B cell (primary cell): ENCODE measurements at regions not wholly inside any gene's neighbourhood (a gene's known extent, or its start where the extent isn't known, plus 50 kb on each side); places are given as distances from the start of the nearest gene placed in this dataset.

Experiments
- ATAC-seq: fragments of 200-7000 bp; cut with Tn5 transposase; one replicate; pipeline ENCODE4 v1.10.0; 2021; ENCODE audit warnings: low read depth, mild to moderate bottlenecking, moderate number of reproducible peaks, moderate library complexity
- CTCF ChIA-PET: fragments of 350-600 bp; sonication (Branson Sonifier 250); formaldehyde crosslinking; loops from one replicate; lab custom pipeline; 2021; ENCODE audit warnings: antibody characterized with exemption, inconsistent platforms; lab: Charles Lee
- POLR2A ChIA-PET: fragments of 350-600 bp; sonication (Branson Sonifier 250); formaldehyde crosslinking; loops from one replicate; lab custom pipeline; 2021; ENCODE audit warnings: antibody characterized with exemption; lab: Charles Lee
- DNase-seq: peaks from one replicate; pipeline ENCODE4 v3.0.0; 2013
- H2AFZ ChIP-seq: 2 replicates; pipeline ENCODE4 v1.6.1; 2012; ENCODE audit warnings: mild to moderate bottlenecking, low read depth, low read length; ENCODE audit not compliant: insufficient read depth, poor library complexity, severe bottlenecking
- H3K27ac ChIP-seq, 2 donors: 1 replicate in 1 of 2; 2 replicates in 1 of 2; pipeline ENCODE4 v1.5.1; 2012 to 2013; ENCODE audit warnings: low read length in 2 of 2, mild to moderate bottlenecking in 2 of 2, moderate library complexity in 1 of 2
- H3K27me3 ChIP-seq, 4 experiments: fragments of 200-600 bp in 1 of 4; sonication (generic) in 1 of 4; replicated peaks in 1 of 4; 1 replicate in 2 of 4; 2 replicates in 2 of 4; pipeline versions ENCODE4 v1.6.1 to v1.7.0; 2013 to 2016; ENCODE audit warnings: low read length in 3 of 4, mild to moderate bottlenecking in 2 of 4, mixed read lengths in 1 of 4, moderate library complexity in 1 of 4; ENCODE audit not compliant: insufficient read depth in 4 of 4, control insufficient read depth in 3 of 4; ENCODE audit errors: control extremely low read depth in 1 of 4
- H3K36me3 ChIP-seq, 2 experiments: replicated peaks in 1 of 2; 1 replicate in 1 of 2; 2 replicates in 1 of 2; pipeline versions ENCODE4 v1.6.1 to v1.7.1; 2013; ENCODE audit warnings: low read length in 1 of 2; ENCODE audit not compliant: insufficient read depth in 2 of 2, control insufficient read depth in 1 of 2; ENCODE audit errors: control extremely low read depth in 1 of 2, extremely low read depth in 1 of 2
- H3K4me1 ChIP-seq, 2 donors: fragments of 200-600 bp in 1 of 2; sonication (generic) in 1 of 2; 1 replicate in 1 of 2; 2 replicates in 1 of 2; pipeline versions ENCODE4 v1.5.1 to v1.6.1; 2013 to 2017; ENCODE audit warnings: low read length in 2 of 2; ENCODE audit not compliant: control insufficient read depth in 2 of 2, insufficient read depth in 2 of 2
- H3K4me2 ChIP-seq: replicated peaks from 2 replicates; pipeline ENCODE3; 2012; ENCODE audit warnings: mild to moderate bottlenecking, low read depth, low read length; ENCODE audit not compliant: poor library complexity, severe bottlenecking
- H3K4me3 ChIP-seq, 5 experiments: fragments of 200-600 bp in 1 of 5; sonication (generic) in 1 of 5; 1 replicate in 3 of 5; 2 replicates in 2 of 5; pipeline versions ENCODE4 v1.5.1 to v1.7.0; 2011 to 2016; ENCODE audit warnings: low read length in 4 of 5, mild to moderate bottlenecking in 4 of 5, low read depth in 2 of 5, control low read depth in 1 of 5, moderate library complexity in 1 of 5; ENCODE audit not compliant: insufficient read depth in 1 of 5; ENCODE audit errors: control extremely low read depth in 1 of 5, extremely low read depth in 1 of 5
- H3K79me2 ChIP-seq: fragments of 200-600 bp; sonication (generic); one replicate; pipeline ENCODE4 v1.6.0; 2016; ENCODE audit warnings: low read length; ENCODE audit not compliant: control insufficient read depth, insufficient read depth
- H3K9ac ChIP-seq: fragments of 200-600 bp; sonication (generic); 2 replicates; pipeline ENCODE4 v1.6.1; 2017; ENCODE audit warnings: mild to moderate bottlenecking, low read length, moderate library complexity
- H3K9me3 ChIP-seq, 3 donors: one replicate each; pipeline versions ENCODE4 v1.6.1 to v1.7.1; 2013; ENCODE audit warnings: low read length in 2 of 3; ENCODE audit not compliant: control insufficient read depth in 2 of 3, insufficient read depth in 1 of 3; ENCODE audit errors: control extremely low read depth in 1 of 3
- H4K20me1 ChIP-seq: 2 replicates; pipeline ENCODE4 v1.6.0; 2012; ENCODE audit warnings: mild to moderate bottlenecking, low read length; ENCODE audit not compliant: insufficient read depth, control insufficient read depth, poor library complexity, severe bottlenecking
- H3K27ac Mint-ChIP-seq: one replicate; pipeline ENCODE4 v1.8.0; 2021; ENCODE audit warnings: mixed read lengths
- H3K27me3 Mint-ChIP-seq: one replicate; pipeline ENCODE4 v1.8.0; 2021; ENCODE audit warnings: mixed read lengths
- H3K4me1 Mint-ChIP-seq: one replicate; pipeline ENCODE4 v1.8.0; 2021; ENCODE audit warnings: mixed read lengths
- H3K4me3 Mint-ChIP-seq: one replicate; pipeline ENCODE4 v1.8.0; 2021; ENCODE audit warnings: mixed read lengths
- H3K9me3 Mint-ChIP-seq: one replicate; pipeline ENCODE4 v1.8.0; 2022; ENCODE audit warnings: mixed read lengths; ENCODE audit not compliant: insufficient read depth
- CTCF ChIP-seq: fragments of 200-600 bp; IDR thresholded peaks from one replicate; pipeline ENCODE4 v1.8.0; 2022; ENCODE audit warnings: antibody characterized with exemption, mild to moderate bottlenecking
- EZH2 ChIP-seq: IDR thresholded peaks from 2 replicates; pipeline ENCODE4 v1.6.1; 2012; ENCODE audit warnings: borderline replicate concordance, low read depth, mild to moderate bottlenecking, moderate library complexity, low read length; ENCODE audit not compliant: insufficient read depth, poor library complexity, severe bottlenecking
- WGBS: methylation state at CpG from one replicate; pipeline ENCODE4 v1.1.5; 2013; ENCODE audit warnings: missing lambda C conversion rate; ENCODE audit not compliant: insufficient coverage; 5-methylcytosine and 5-hydroxymethylcytosine counted together
- intact Hi-C: fragments of 100-400 bp; cut with micrococcal nuclease; formaldehyde crosslinking; loops from one replicate; pipeline ENCODE4 v1.10.0; 2022

GRCh38 chr1:208599063-208599462 lies 354.9 kb upstream of the PLXNA2 start:
- Histone ChIP-seq H3K4me2 (no peak overlapping the region), H3K36me3 (no peaks in the 10 kb centered on the region), H3K4me1 (no peaks in the 10 kb centered on the region), H3K9ac (no peak overlapping the region), H3K9me3 (no peaks in the 10 kb centered on the region), H3K27me3 (no peaks in the 10 kb centered on the region), H4K20me1 (no peaks in the 10 kb centered on the region), H3K79me2 (no peaks in the 10 kb centered on the region), H2AFZ (no peak overlapping the region), H3K27ac (no peak overlapping the region), H3K4me3 (no peak overlapping the region)
- ChIA-PET CTCF (no interaction called here), POLR2A (no interaction called here)
- intact Hi-C loops: no loop called here
- Mint-ChIP-seq H3K27me3 (no peaks in the 10 kb centered on the region), H3K27ac (no peak overlapping the region), H3K4me1 (peaks cover 1% of the 10 kb centered on the region), H3K9me3 (no peaks in the 10 kb centered on the region), H3K4me3 (no peak overlapping the region)
- 100% methylated on average over 1 of the region's 2 CpGs for WGBS
- no peak for DNase-seq
- ATAC-seq: no peak
- TF ChIP-seq CTCF (no peak), EZH2 (no peak)

DNA sequence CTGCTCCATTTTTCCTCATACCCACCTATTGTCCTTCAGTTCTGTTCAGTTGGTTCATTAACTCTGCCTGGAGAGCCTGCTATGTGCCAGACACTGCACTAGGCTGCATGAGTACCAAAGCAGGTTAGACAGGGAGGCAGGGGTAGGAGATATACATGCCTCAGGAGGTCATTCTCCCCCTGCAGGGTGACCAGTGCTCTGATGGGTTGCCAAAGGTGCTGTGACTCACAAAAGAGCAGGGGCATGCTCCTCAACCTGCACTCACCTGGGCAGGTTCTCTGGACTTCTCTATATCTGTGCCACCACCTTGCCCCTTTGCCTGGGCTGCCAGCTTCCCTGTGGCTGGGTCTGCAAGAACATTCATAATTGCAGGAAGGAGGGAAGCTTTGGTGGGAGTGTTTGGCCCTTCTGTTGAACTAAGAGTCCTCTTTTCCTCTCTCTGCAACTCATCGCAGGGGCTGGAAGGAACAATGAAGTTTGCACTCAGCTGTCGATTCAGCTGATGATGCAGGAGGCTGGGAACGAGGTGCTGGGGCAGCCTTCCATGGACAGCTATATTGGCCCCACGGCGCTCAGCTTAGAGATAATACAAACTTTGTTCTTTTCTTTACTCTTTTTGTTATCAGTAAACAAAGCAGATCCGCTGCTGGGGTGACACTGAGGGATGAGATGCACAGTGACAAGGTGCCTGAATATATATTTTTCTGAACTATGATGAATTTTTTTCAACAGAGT lies 356.4 kb upstream of the PLXNA2 start:
- Histone ChIP-seq H3K79me2 (no peaks in the 10 kb centered on the region), H3K9ac (no peak overlapping the region), H3K4me2 (no peak overlapping the region), H2AFZ (no peak overlapping the region), H3K4me3 (no peak overlapping the region), H3K36me3 (no peaks in the 10 kb centered on the region), H3K9me3 (no peaks in the 10 kb centered on the region), H3K27ac (no peak overlapping the region), H4K20me1 (no peaks in the 10 kb centered on the region), H3K4me1 (no peaks in the 10 kb centered on the region), H3K27me3 (no peaks in the 10 kb centered on the region)
- POLR2A ChIA-PET: no interaction called here
- no peak for ATAC-seq
- no peak for DNase-seq
- no peaks in the 10 kb centered on the region for H3K9me3 Mint-ChIP-seq
- intact Hi-C loops: no loop called here
- CTCF ChIA-PET: no interaction called here
- no peaks in the 10 kb centered on the region for H3K27me3 Mint-ChIP-seq
- H3K27ac Mint-ChIP-seq: no peak overlapping the region
- H3K4me3 Mint-ChIP-seq: no peak overlapping the region
- H3K4me1 Mint-ChIP-seq: peaks cover 7% of the 10 kb centered on the region
- TF ChIP-seq EZH2 (no peak), CTCF (no peak)
- WGBS: no CpG with 5 or more reads among the region's 6 CpGs
